ENCODE measurements at regions not wholly inside any gene's neighbourhood (a gene's known extent, or its start where the extent isn't known, plus 50 kb on each side); places are given as distances from the start of the nearest gene placed in this dataset.

GRCh38 chr10:130780763-130781162 lies 530.8 kb downstream of the TCERG1L start:
- no peaks in the 10 kb centered on the region for H3K36me3 ChIP-seq (replicated peaks; ENCODE audit: low read depth, low read length)
- no peak overlapping the region for H3K9ac ChIP-seq (ENCODE audit: low read length)
- no peaks in the 10 kb centered on the region for H3K79me2 ChIP-seq (ENCODE audit: low read length)
- H3K27ac ChIP-seq (ENCODE audit: low read length): no peak overlapping the region
- no peak overlapping the region for H3K4me3 ChIP-seq (ENCODE audit: low read length)
- H3K4me2 ChIP-seq (ENCODE audit: low read length): no peak overlapping the region
- H2AFZ ChIP-seq (ENCODE audit: low read depth, low read length): no peak overlapping the region
- no peak for TF ChIP-seq CTCF (IDR thresholded peaks at IDR 0.05; ENCODE audit: low read depth, low read length)
- TF ChIP-seq EZH2phosphoT487 (IDR thresholded peaks at IDR 0.05; ENCODE audit: low read depth): no peak
- no peaks in the 10 kb centered on the region for H3K9me3 ChIP-seq (ENCODE audit: insufficient read depth, low read length)
- no peaks in the 10 kb centered on the region for H3K4me1 ChIP-seq (ENCODE audit: low read length)
- H3K27me3 ChIP-seq (ENCODE audit: low read depth, low read length): no peaks in the 10 kb centered on the region
- H4K20me1 ChIP-seq (ENCODE audit: insufficient read depth, low read length): no peaks in the 10 kb centered on the region

GRCh38 chr10:130781206-130781605 lies 530.3 kb downstream of the TCERG1L start:
- Histone ChIP-seq H3K27me3 (ENCODE audit: low read depth, low read length) (no peaks in the 10 kb centered on the region), H3K79me2 (ENCODE audit: low read length) (no peaks in the 10 kb centered on the region), H3K9me3 (ENCODE audit: insufficient read depth, low read length) (no peaks in the 10 kb centered on the region), H4K20me1 (ENCODE audit: insufficient read depth, low read length) (no peaks in the 10 kb centered on the region), H3K9ac (ENCODE audit: low read length) (no peak overlapping the region), H3K4me2 (ENCODE audit: low read length) (no peak overlapping the region), H3K4me1 (ENCODE audit: low read length) (no peaks in the 10 kb centered on the region), H3K36me3 (replicated peaks; ENCODE audit: low read depth, low read length) (no peaks in the 10 kb centered on the region), H3K4me3 (ENCODE audit: low read length) (no peak overlapping the region), H2AFZ (ENCODE audit: low read depth, low read length) (no peak overlapping the region), H3K27ac (ENCODE audit: low read length) (no peak overlapping the region)
- TF ChIP-seq EZH2phosphoT487 (IDR thresholded peaks at IDR 0.05; ENCODE audit: low read depth) (no peak), CTCF (IDR thresholded peaks at IDR 0.05; ENCODE audit: low read depth, low read length) (no peak)

- no peaks in the 10 kb centered on the region for H3K4me1 ChIP-seq (ENCODE audit: low read length)
- H3K27ac ChIP-seq (ENCODE audit: low read length): no peak overlapping the region
- H3K79me2 ChIP-seq (ENCODE audit: low read length): no peaks in the 10 kb centered on the region
- no peak overlapping the region for H2AFZ ChIP-seq (ENCODE audit: low read depth, low read length)
- no peaks in the 10 kb centered on the region for H3K27me3 ChIP-seq (ENCODE audit: low read depth, low read length)
- H3K9ac ChIP-seq (ENCODE audit: low read length): no peak overlapping the region
- TF ChIP-seq CTCF (IDR thresholded peaks at IDR 0.05; ENCODE audit: low read depth, low read length) (no peak), EZH2phosphoT487 (IDR thresholded peaks at IDR 0.05; ENCODE audit: low read depth) (no peak)
- H3K36me3 ChIP-seq (replicated peaks; ENCODE audit: low read depth, low read length): no peaks in the 10 kb centered on the region
- H3K4me3 ChIP-seq (ENCODE audit: low read length): no peak overlapping the region
- H4K20me1 ChIP-seq (ENCODE audit: insufficient read depth, low read length): no peaks in the 10 kb centered on the region
- H3K4me2 ChIP-seq (ENCODE audit: low read length): no peak overlapping the region
- H3K9me3 ChIP-seq (ENCODE audit: insufficient read depth, low read length): no peaks in the 10 kb centered on the region
Observed at GRCh38 chr10:130781623-130782022, 529.9 kb downstream of the TCERG1L start.

GRCh38 chr10:130782467-130782866 lies 529.1 kb downstream of the TCERG1L start:
- H3K9me3 ChIP-seq (ENCODE audit: insufficient read depth, low read length): no peaks in the 10 kb centered on the region
- no peaks in the 10 kb centered on the region for H4K20me1 ChIP-seq (ENCODE audit: insufficient read depth, low read length)
- no peak overlapping the region for H3K4me2 ChIP-seq (ENCODE audit: low read length)
- TF ChIP-seq CTCF (IDR thresholded peaks at IDR 0.05; ENCODE audit: low read depth, low read length): no peak
- no peak for TF ChIP-seq EZH2phosphoT487 (IDR thresholded peaks at IDR 0.05; ENCODE audit: low read depth)
- H3K79me2 ChIP-seq (ENCODE audit: low read length): no peaks in the 10 kb centered on the region
- no peaks in the 10 kb centered on the region for H3K36me3 ChIP-seq (replicated peaks; ENCODE audit: low read depth, low read length)
- no peak overlapping the region for H3K4me3 ChIP-seq (ENCODE audit: low read length)
- H2AFZ ChIP-seq (ENCODE audit: low read depth, low read length): no peak overlapping the region
- no peaks in the 10 kb centered on the region for H3K27me3 ChIP-seq (ENCODE audit: low read depth, low read length)
- H3K9ac ChIP-seq (ENCODE audit: low read length): no peak overlapping the region
- H3K4me1 ChIP-seq (ENCODE audit: low read length): no peaks in the 10 kb centered on the region
- no peak overlapping the region for H3K27ac ChIP-seq (ENCODE audit: low read length)

Measured in OCI-LY3 (cell line).